ENCODE measurements at regions not wholly inside any gene's neighbourhood (a gene's known extent, or its start where the extent isn't known, plus 50 kb on each side); places are given as distances from the start of the nearest gene placed in this dataset.
A peak's percentile ranks its signal among the peaks of the same experiment; 100 is the strongest.

DNA sequence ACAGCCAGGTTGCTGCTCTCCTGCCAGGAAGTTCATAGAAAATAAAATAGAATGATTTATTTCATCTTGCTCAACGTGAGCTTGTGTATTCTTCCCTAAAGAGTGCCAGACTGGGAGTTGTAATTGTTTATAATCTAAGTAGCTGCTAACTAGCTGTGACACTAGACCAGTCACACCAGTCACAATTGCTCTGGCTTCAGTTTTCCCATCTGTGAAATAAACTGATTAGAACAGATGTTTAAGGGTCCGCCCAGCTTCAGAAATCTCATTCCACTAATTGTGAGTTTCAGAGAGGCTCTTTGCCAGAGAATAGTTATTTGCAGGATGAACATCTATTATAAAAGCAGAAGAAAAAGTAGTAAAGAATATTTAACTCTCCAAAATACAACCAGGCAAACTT lies 55.6 kb upstream of the ZDHHC17 start:
- no peak for TF ChIP-seq GLIS3 (CRISPR knock-in tag; IDR thresholded peaks at IDR 0.05)
- no peak for TF ChIP-seq ZFP3 (CRISPR knock-in tag; IDR thresholded peaks at IDR 0.05)
- no peak for TF ChIP-seq PPARA (CRISPR knock-in tag; IDR thresholded peaks at IDR 0.05; ENCODE audit: borderline replicate concordance)
- no peak for TF ChIP-seq CREB5 (CRISPR knock-in tag; IDR thresholded peaks at IDR 0.05; ENCODE audit: low read depth)
- TF ChIP-seq, protein P1, sequence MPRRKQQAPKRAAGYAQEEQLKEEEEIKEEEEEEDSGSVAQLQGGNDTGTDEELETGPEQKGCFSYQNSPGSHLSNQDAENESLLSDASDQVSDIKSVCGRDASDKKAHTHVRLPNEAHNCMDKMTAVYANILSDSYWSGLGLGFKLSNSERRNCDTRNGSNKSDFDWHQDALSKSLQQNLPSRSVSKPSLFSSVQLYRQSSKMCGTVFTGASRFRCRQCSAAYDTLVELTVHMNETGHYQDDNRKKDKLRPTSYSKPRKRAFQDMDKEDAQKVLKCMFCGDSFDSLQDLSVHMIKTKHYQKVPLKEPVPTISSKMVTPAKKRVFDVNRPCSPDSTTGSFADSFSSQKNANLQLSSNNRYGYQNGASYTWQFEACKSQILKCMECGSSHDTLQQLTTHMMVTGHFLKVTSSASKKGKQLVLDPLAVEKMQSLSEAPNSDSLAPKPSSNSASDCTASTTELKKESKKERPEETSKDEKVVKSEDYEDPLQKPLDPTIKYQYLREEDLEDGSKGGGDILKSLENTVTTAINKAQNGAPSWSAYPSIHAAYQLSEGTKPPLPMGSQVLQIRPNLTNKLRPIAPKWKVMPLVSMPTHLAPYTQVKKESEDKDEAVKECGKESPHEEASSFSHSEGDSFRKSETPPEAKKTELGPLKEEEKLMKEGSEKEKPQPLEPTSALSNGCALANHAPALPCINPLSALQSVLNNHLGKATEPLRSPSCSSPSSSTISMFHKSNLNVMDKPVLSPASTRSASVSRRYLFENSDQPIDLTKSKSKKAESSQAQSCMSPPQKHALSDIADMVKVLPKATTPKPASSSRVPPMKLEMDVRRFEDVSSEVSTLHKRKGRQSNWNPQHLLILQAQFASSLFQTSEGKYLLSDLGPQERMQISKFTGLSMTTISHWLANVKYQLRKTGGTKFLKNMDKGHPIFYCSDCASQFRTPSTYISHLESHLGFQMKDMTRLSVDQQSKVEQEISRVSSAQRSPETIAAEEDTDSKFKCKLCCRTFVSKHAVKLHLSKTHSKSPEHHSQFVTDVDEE (CRISPR knock-in tag; IDR thresholded peaks at IDR 0.05) = no peak
- no peak for TF ChIP-seq OSR1 (CRISPR knock-in tag; IDR thresholded peaks at IDR 0.05)
- TF ChIP-seq BACH2 (CRISPR knock-in tag; IDR thresholded peaks at IDR 0.05; ENCODE audit: borderline replicate concordance) = no peak
- TF ChIP-seq TOX (CRISPR knock-in tag; IDR thresholded peaks at IDR 0.05; ENCODE audit: borderline replicate concordance) = no peak
- no peak for TF ChIP-seq ZNF8 (CRISPR knock-in tag; IDR thresholded peaks at IDR 0.05)
- TF ChIP-seq, protein P2, sequence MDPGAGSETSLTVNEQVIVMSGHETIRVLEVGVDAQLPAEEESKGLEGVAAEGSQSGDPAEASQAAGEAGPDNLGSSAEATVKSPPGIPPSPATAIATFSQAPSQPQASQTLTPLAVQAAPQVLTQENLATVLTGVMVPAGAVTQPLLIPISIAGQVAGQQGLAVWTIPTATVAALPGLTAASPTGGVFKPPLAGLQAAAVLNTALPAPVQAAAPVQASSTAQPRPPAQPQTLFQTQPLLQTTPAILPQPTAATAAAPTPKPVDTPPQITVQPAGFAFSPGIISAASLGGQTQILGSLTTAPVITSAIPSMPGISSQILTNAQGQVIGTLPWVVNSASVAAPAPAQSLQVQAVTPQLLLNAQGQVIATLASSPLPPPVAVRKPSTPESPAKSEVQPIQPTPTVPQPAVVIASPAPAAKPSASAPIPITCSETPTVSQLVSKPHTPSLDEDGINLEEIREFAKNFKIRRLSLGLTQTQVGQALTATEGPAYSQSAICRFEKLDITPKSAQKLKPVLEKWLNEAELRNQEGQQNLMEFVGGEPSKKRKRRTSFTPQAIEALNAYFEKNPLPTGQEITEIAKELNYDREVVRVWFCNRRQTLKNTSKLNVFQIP (CRISPR knock-in tag; IDR thresholded peaks at IDR 0.05; ENCODE audit: borderline replicate concordance, low read depth) = no peak
- TF ChIP-seq ZNF565 (CRISPR knock-in tag; conservative IDR thresholded peaks at IDR 0.05; ENCODE audit: low read depth) = no peak
- no peak for TF ChIP-seq RARB (CRISPR knock-in tag; IDR thresholded peaks at IDR 0.05)
- TF ChIP-seq ZC3H10 (CRISPR knock-in tag; IDR thresholded peaks at IDR 0.05) = no peak
- TF ChIP-seq SNAI2 (CRISPR knock-in tag; IDR thresholded peaks at IDR 0.05) = no peak
- no peak for TF ChIP-seq TCF4 (CRISPR knock-in tag; IDR thresholded peaks at IDR 0.05; ENCODE audit: borderline replicate concordance)
- TF ChIP-seq ISL1 (CRISPR knock-in tag; IDR thresholded peaks at IDR 0.05) = no peak
- TF ChIP-seq ARNTL (CRISPR knock-in tag; IDR thresholded peaks at IDR 0.05; ENCODE audit: borderline replicate concordance, low read depth) = no peak
- no peak for TF ChIP-seq ZNF70 (CRISPR knock-in tag; IDR thresholded peaks at IDR 0.05)
- no peak for TF ChIP-seq ZFP30 (CRISPR knock-in tag; IDR thresholded peaks at IDR 0.05)
- no peak for ATAC-seq

- TF ChIP-seq RARB (CRISPR knock-in tag; IDR thresholded peaks at IDR 0.05) (no peak), ESRRG (CRISPR knock-in tag; IDR thresholded peaks at IDR 0.05) (no peak), ZNF565 (CRISPR knock-in tag; conservative IDR thresholded peaks at IDR 0.05; ENCODE audit: low read depth) (no peak), PPARA (CRISPR knock-in tag; IDR thresholded peaks at IDR 0.05; ENCODE audit: borderline replicate concordance) (no peak), BACH2 (CRISPR knock-in tag; IDR thresholded peaks at IDR 0.05; ENCODE audit: borderline replicate concordance) (no peak), CREB5 (CRISPR knock-in tag; IDR thresholded peaks at IDR 0.05; ENCODE audit: low read depth) (no peak)
- TF ChIP-seq, protein P2 (CRISPR knock-in tag; IDR thresholded peaks at IDR 0.05; ENCODE audit: borderline replicate concordance, low read depth) = no peak
These were observed 52.7 kb upstream of the ZDHHC17 start for GRCh38 chr12:76711241-76711640.

GRCh38 chr12:76713130-76713529 lies 50.8 kb upstream of the ZDHHC17 start:
- ATAC-seq = peak; percentile 71; the same call in 2 of the 3 replicates
- TF ChIP-seq ZNF565 (CRISPR knock-in tag; conservative IDR thresholded peaks at IDR 0.05; ENCODE audit: low read depth) = no peak
- TF ChIP-seq ZC3H10 (CRISPR knock-in tag; IDR thresholded peaks at IDR 0.05) = no peak

More at GRCh38 chr12:76711241-76711640, 52.7 kb upstream of the ZDHHC17 start:
- no peak for ATAC-seq
